Thyroid gland (tissue), 4 donors: ENCODE measurements at regions not wholly inside any gene's neighbourhood (a gene's known extent, or its start where the extent isn't known, plus 50 kb on each side); places are given as distances from the start of the nearest gene placed in this dataset.

ENCODE experiments used
- DNase-seq, 2 donors: peaks; one replicate each; pipeline ENCODE4 v3.0.0-alpha.2; 2019
- H3K27ac ChIP-seq, 3 donors: fragments of 200-600 bp; sonication (generic); 1 replicate in 2 of 3; 2 replicates in 1 of 3; pipeline ENCODE4 v1.5.1; 2016 to 2019; ENCODE audit warnings: mild to moderate bottlenecking in 1 of 3, moderate library complexity in 1 of 3
- H3K27me3 ChIP-seq: fragments of 200-600 bp; sonication (generic); one replicate; pipeline ENCODE4 v1.5.1; 2019
- H3K36me3 ChIP-seq, 2 donors: fragments of 200-600 bp; sonication (generic); one replicate each; pipeline ENCODE4 v1.5.1; 2016 to 2019
- H3K4me1 ChIP-seq, 2 donors: fragments of 200-600 bp; sonication (generic); one replicate each; pipeline ENCODE4 v1.5.1; 2017 to 2019
- H3K4me3 ChIP-seq, 3 donors: fragments of 200-600 bp; sonication (generic); replicated peaks in 1 of 3; 1 replicate in 2 of 3; 2 replicates in 1 of 3; pipeline ENCODE4 v1.5.1; 2016; ENCODE audit warnings: mild to moderate bottlenecking in 1 of 3
- H3K9me3 ChIP-seq: fragments of 200-600 bp; sonication (generic); one replicate; pipeline ENCODE4 v1.5.1; 2017
- CTCF ChIP-seq, 6 experiments: fragments of 200-600 bp in 3 of 6; fragments of 450-650 bp in 3 of 6; sonication (generic) in 3 of 6; IDR thresholded peaks; one replicate each; pipeline ENCODE4 v1.5.1; 2016 to 2019; ENCODE audit warnings: antibody characterized with exemption in 6 of 6, mild to moderate bottlenecking in 2 of 6, inconsistent platforms in 1 of 6, moderate library complexity in 1 of 6
- POLR2A ChIP-seq, 2 donors: fragments of 450-650 bp; IDR thresholded peaks; one replicate each; pipeline ENCODE4 v1.6.1; 2017; ENCODE audit warnings: antibody characterized with exemption in 2 of 2, mild to moderate bottlenecking in 2 of 2, moderate library complexity in 1 of 2
- WGBS, 2 donors: methylation state at CpG; one replicate each; pipeline ENCODE4 v1.1.5; 2017; 5-methylcytosine and 5-hydroxymethylcytosine counted together
- intact Hi-C: fragments of 100-400 bp; cut with DNase I; formaldehyde crosslinking; loops from one replicate; pipeline ENCODE4 v1.15.1; 2023

- H3K27ac ChIP-seq: no peak overlapping the region
- no peaks in the 10 kb centered on the region for H3K36me3 ChIP-seq
- TF ChIP-seq POLR2A (IDR thresholded peaks at IDR 0.05) (no peak), CTCF (IDR thresholded peaks at IDR 0.05) (no peak)
- no peaks in the 10 kb centered on the region for H3K9me3 ChIP-seq
- intact Hi-C loops: no loop called here
- no peaks in the 10 kb centered on the region for H3K27me3 ChIP-seq
- H3K4me3 ChIP-seq: no peak overlapping the region
- DNase-seq: no peak
- no peaks in the 10 kb centered on the region for H3K4me1 ChIP-seq
Observed at GRCh38 chr2:189300916-189301315, 121.4 kb upstream of the COL5A2 start.

- intact Hi-C loops: no loop called here
- TF ChIP-seq POLR2A (IDR thresholded peaks at IDR 0.05) (no peak), CTCF (IDR thresholded peaks at IDR 0.05) (no peak)
- WGBS, 2 donors: 77 to 86% methylated on average over 5 of the region's 5 CpGs
- no peaks in the 10 kb centered on the region for H3K9me3 ChIP-seq
- H3K4me3 ChIP-seq: no peak overlapping the region
- DNase-seq: no peak
- H3K27me3 ChIP-seq: no peaks in the 10 kb centered on the region
- H3K27ac ChIP-seq: no peak overlapping the region
- H3K4me1 ChIP-seq: no peaks in the 10 kb centered on the region
- H3K36me3 ChIP-seq: no peaks in the 10 kb centered on the region
Observed at GRCh38 chr2:189302274-189302948, 122.8 kb upstream of the COL5A2 start.

GRCh38 chr2:189304360-189304759, 124.8 kb upstream of the COL5A2 start:
- no peak for DNase-seq
- Histone ChIP-seq H3K4me3 (no peak overlapping the region), H3K27ac (no peak overlapping the region), H3K9me3 (no peaks in the 10 kb centered on the region), H3K4me1 (no peaks in the 10 kb centered on the region), H3K36me3 (no peaks in the 10 kb centered on the region), H3K27me3 (no peaks in the 10 kb centered on the region)
- TF ChIP-seq CTCF (IDR thresholded peaks at IDR 0.05) (no peak), POLR2A (IDR thresholded peaks at IDR 0.05) (no peak)
- intact Hi-C loops: no loop called here
- 85 to 91% methylated on average over 2 of the region's 2 CpGs for WGBS, 2 donors

GRCh38 chr2:189305291-189305943, 125.9 kb upstream of the COL5A2 start:
- no peak for DNase-seq
- Histone ChIP-seq H3K4me1 (no peaks in the 10 kb centered on the region), H3K27me3 (no peaks in the 10 kb centered on the region), H3K9me3 (no peaks in the 10 kb centered on the region), H3K4me3 (no peak overlapping the region), H3K36me3 (no peaks in the 10 kb centered on the region), H3K27ac (no peak overlapping the region)
- TF ChIP-seq POLR2A (IDR thresholded peaks at IDR 0.05): no peak
- TF ChIP-seq CTCF (IDR thresholded peaks at IDR 0.05): no peak
- WGBS, 2 donors: 95 to 98% methylated on average over 3 of the region's 3 CpGs
- intact Hi-C loops: no loop called here

GRCh38 chr2:189306525-189306924, 127.0 kb upstream of the COL5A2 start:
- DNase-seq: no peak
- intact Hi-C loops: no loop called here
- H3K27ac ChIP-seq: no peak overlapping the region
- WGBS, 2 donors: 97 to 98% methylated on average over 2 of the region's 2 CpGs
- no peak for TF ChIP-seq POLR2A (IDR thresholded peaks at IDR 0.05)
- TF ChIP-seq CTCF (IDR thresholded peaks at IDR 0.05): no peak
- no peaks in the 10 kb centered on the region for H3K36me3 ChIP-seq
- H3K27me3 ChIP-seq: no peaks in the 10 kb centered on the region
- no peaks in the 10 kb centered on the region for H3K9me3 ChIP-seq
- no peaks in the 10 kb centered on the region for H3K4me1 ChIP-seq
- no peak overlapping the region for H3K4me3 ChIP-seq
